GM23338 (cell line): ENCODE measurements at regions not wholly inside any gene's neighbourhood (a gene's known extent, or its start where the extent isn't known, plus 50 kb on each side); places are given as distances from the start of the nearest gene placed in this dataset.

Experiments
- ATAC-seq: fragments of 200-7000 bp; cut with Tn5 transposase; 3 replicates; pipeline ENCODE4 v1.9.1; 2020
- DNase-seq: peaks from one replicate; pipeline ENCODE4 v3.0.0-alpha.2; 2015; ENCODE audit warnings: low spot score
- H2AFZ ChIP-seq: fragments of 200-600 bp; sonication (generic); 2 replicates; pipeline ENCODE4 v1.8.0; 2016; ENCODE audit warnings: antibody characterized with exemption, mild to moderate bottlenecking, moderate library complexity
- H3F3A ChIP-seq: fragments of 200-600 bp; sonication (generic); replicated peaks from 2 replicates; pipeline ENCODE4 v1.8.0; 2017; ENCODE audit warnings: antibody characterized with exemption, mixed run types, low read depth
- H3K27ac ChIP-seq: fragments of 200-600 bp; sonication (generic); 2 replicates; pipeline ENCODE4 v1.6.1; 2016; ENCODE audit warnings: low read depth
- H3K27me3 ChIP-seq: fragments of 200-600 bp; sonication (generic); 2 replicates; pipeline ENCODE4 v1.8.0; 2016; ENCODE audit warnings: mild to moderate bottlenecking, mixed run types, moderate library complexity; ENCODE audit not compliant: insufficient read depth
- H3K36me3 ChIP-seq: fragments of 200-600 bp; sonication (generic); 2 replicates; pipeline ENCODE4 v1.8.0; 2016; ENCODE audit warnings: mild to moderate bottlenecking; ENCODE audit not compliant: insufficient read depth
- H3K4me1 ChIP-seq: fragments of 200-600 bp; sonication (generic); 2 replicates; pipeline ENCODE4 v1.8.0; 2016; ENCODE audit warnings: mild to moderate bottlenecking, moderate library complexity; ENCODE audit not compliant: insufficient read depth
- H3K4me2 ChIP-seq: fragments of 200-600 bp; sonication (generic); 2 replicates; pipeline ENCODE4 v1.7.1; 2017; ENCODE audit warnings: mixed run types
- H3K4me3 ChIP-seq: fragments of 200-600 bp; sonication (generic); 2 replicates; pipeline ENCODE4 v1.6.1; 2016; ENCODE audit warnings: mixed run types
- H3K79me2 ChIP-seq: fragments of 200-600 bp; sonication (generic); replicated peaks from 2 replicates; pipeline ENCODE4 v1.8.0; 2017; ENCODE audit warnings: mild to moderate bottlenecking; ENCODE audit not compliant: insufficient read depth
- H3K9me2 ChIP-seq: fragments of 200-600 bp; sonication (generic); 2 replicates; pipeline ENCODE4 v1.8.0; 2017; ENCODE audit not compliant: insufficient read depth
- H4K20me1 ChIP-seq: fragments of 200-600 bp; sonication (generic); replicated peaks from 2 replicates; pipeline ENCODE4 v1.8.0; 2017; ENCODE audit warnings: mild to moderate bottlenecking; ENCODE audit not compliant: insufficient read depth
- H3K27ac Mint-ChIP-seq: 2 replicates; pipeline ENCODE4 v1.8.0; 2020; ENCODE audit warnings: inconsistent platforms, mild to moderate bottlenecking, moderate library complexity, mixed read lengths
- H3K27me3 Mint-ChIP-seq: 3 replicates; pipeline ENCODE4 v1.8.0; 2022; ENCODE audit warnings: low read depth, mild to moderate bottlenecking, moderate library complexity, mixed read lengths, inconsistent platforms; ENCODE audit not compliant: insufficient read depth, poor library complexity
- H3K36me3 Mint-ChIP-seq: 3 replicates; pipeline ENCODE4 v1.8.0; 2021; ENCODE audit warnings: low read depth, mild to moderate bottlenecking, inconsistent platforms, moderate library complexity, mixed read lengths
- H3K4me1 Mint-ChIP-seq: 3 replicates; pipeline ENCODE4 v1.8.0; 2020; ENCODE audit warnings: mild to moderate bottlenecking, inconsistent platforms, mixed read lengths
- H3K4me3 Mint-ChIP-seq: 3 replicates; pipeline ENCODE4 v1.8.0; 2021; ENCODE audit warnings: moderate library complexity, mild to moderate bottlenecking, inconsistent platforms, mixed read lengths
- H3K9me3 Mint-ChIP-seq: 3 replicates; pipeline ENCODE4 v1.8.0; 2020; ENCODE audit warnings: moderate library complexity, mild to moderate bottlenecking, inconsistent platforms, mixed read lengths
- CREB1 ChIP-seq: fragments of 250-450 bp; sonication (Bioruptor Pico); IDR thresholded peaks from 2 replicates; pipeline ENCODE4 v1.5.0; 2020; ENCODE audit warnings: low read depth, mild to moderate bottlenecking, moderate library complexity
- CTCF ChIP-seq, 2 experiments: fragments of 200-600 bp in 1 of 2; sonication (generic) in 1 of 2; conservative IDR thresholded peaks; 2 replicates each; pipeline versions ENCODE4 v1.5.1 to v1.6.1; 2016 to 2017; ENCODE audit warnings: antibody characterized with exemption in 2 of 2, low read depth in 2 of 2, mild to moderate bottlenecking in 2 of 2, moderate library complexity in 1 of 2
- EZH2 ChIP-seq: fragments of 200-600 bp; sonication (generic); IDR thresholded peaks from one replicate; pipeline ENCODE4 v1.8.0; 2017; ENCODE audit warnings: antibody characterized with exemption, mild to moderate bottlenecking, low read depth; ENCODE audit not compliant: unreplicated experiment
- EZH2phosphoT487 ChIP-seq: fragments of 200-600 bp; sonication (generic); IDR thresholded peaks from one replicate; pipeline ENCODE4 v1.8.1; 2018; ENCODE audit warnings: antibody characterized with exemption; ENCODE audit not compliant: unreplicated experiment
- JUNB ChIP-seq: IDR thresholded peaks from one replicate; pipeline ENCODE4 v1.6.1; 2016; ENCODE audit warnings: antibody characterized with exemption; ENCODE audit not compliant: unreplicated experiment
- NANOG ChIP-seq: IDR thresholded peaks from 2 replicates; pipeline ENCODE4 v1.6.1; 2016; ENCODE audit warnings: antibody characterized with exemption, borderline replicate concordance
- POLR2AphosphoS5 ChIP-seq: IDR thresholded peaks from 2 replicates; pipeline ENCODE4 v1.6.1; 2016; ENCODE audit warnings: antibody characterized with exemption, low read depth
- STAT1 ChIP-seq: IDR thresholded peaks from one replicate; pipeline ENCODE4 v1.6.1; 2016; ENCODE audit warnings: antibody characterized with exemption; ENCODE audit not compliant: unreplicated experiment
- ZNF114 ChIP-seq: fragments of 250-450 bp; sonication (Bioruptor Pico); IDR thresholded peaks from 2 replicates; pipeline ENCODE4 v1.5.0; 2020; ENCODE audit warnings: mild to moderate bottlenecking, moderate library complexity
- ZNF331 ChIP-seq: fragments of 250-450 bp; sonication (Bioruptor Pico); IDR thresholded peaks from 2 replicates; pipeline ENCODE4 v1.5.0; 2020; ENCODE audit warnings: low read depth, mild to moderate bottlenecking, moderate library complexity
- TF ChIP-seq, protein P1 (sequence below): IDR thresholded peaks from 2 replicates; pipeline ENCODE4 v1.6.1; 2016; ENCODE audit warnings: antibody characterized with exemption

DNA sequence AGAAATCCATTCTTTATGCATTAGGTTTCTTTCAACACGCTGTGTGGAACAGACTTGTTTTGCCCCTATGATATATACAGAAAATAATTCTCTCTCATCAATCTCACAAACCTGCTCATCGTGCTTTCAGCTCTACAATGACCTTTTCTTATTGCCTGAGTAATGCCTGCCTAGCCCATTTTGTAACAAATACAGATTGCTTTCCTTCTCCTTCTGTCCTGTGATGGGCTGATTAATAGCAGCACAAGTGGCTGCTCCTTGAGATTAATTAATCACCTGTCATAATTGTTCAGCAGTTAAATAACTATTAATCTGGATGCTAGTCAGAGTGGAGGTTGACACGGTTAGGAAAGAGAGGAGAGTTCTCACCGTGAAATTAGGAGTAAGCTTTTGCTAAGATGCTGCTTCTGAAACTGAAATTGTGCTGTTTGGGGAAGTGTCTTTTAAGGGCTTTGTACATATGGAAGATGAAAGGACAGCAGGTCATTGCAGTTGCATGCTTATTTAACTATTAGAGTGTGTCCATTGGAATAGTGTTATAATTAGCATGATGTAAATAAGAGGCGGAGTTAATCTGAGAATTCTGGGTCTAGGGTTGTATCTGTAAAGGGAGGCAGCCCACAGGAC is 1430.5 kb downstream of the FAM181B start (continued):
- TF ChIP-seq ZNF331 (CRISPR knock-in tag) (no peak), CTCF (conservative IDR thresholded peaks at IDR 0.05; ENCODE audit: low read depth in 2 of 2) (no peak), STAT1 (no peak), EZH2 (no peak), CREB1 (CRISPR knock-in tag) (no peak), JUNB (no peak), EZH2phosphoT487 (no peak), POLR2AphosphoS5 (no peak)
- TF ChIP-seq, protein P1, sequence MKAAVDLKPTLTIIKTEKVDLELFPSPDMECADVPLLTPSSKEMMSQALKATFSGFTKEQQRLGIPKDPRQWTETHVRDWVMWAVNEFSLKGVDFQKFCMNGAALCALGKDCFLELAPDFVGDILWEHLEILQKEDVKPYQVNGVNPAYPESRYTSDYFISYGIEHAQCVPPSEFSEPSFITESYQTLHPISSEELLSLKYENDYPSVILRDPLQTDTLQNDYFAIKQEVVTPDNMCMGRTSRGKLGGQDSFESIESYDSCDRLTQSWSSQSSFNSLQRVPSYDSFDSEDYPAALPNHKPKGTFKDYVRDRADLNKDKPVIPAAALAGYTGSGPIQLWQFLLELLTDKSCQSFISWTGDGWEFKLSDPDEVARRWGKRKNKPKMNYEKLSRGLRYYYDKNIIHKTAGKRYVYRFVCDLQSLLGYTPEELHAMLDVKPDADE = no peak

- ATAC-seq (no peak), DNase-seq (no peak)
- no peak overlapping the region for H3K4me3 Mint-ChIP-seq
- Histone ChIP-seq H4K20me1 (no peaks in the 10 kb centered on the region), H3K79me2 (no peaks in the 10 kb centered on the region), H3K4me3 (no peak overlapping the region), H3K9me2 (no peaks in the 10 kb centered on the region), H3K27me3 (no peaks in the 10 kb centered on the region), H3K36me3 (no peaks in the 10 kb centered on the region), H2AFZ (no peak overlapping the region), H3F3A (no peaks in the 10 kb centered on the region), H3K4me2 (no peak overlapping the region), H3K4me1 (no peaks in the 10 kb centered on the region), H3K27ac (no peak overlapping the region)
- H3K36me3 Mint-ChIP-seq = no peaks in the 10 kb centered on the region
- no peaks in the 10 kb centered on the region for H3K27me3 Mint-ChIP-seq
- TF ChIP-seq, protein P1 = no peak
- TF ChIP-seq POLR2AphosphoS5 = no peak
- no peak for TF ChIP-seq NANOG
- no peak for TF ChIP-seq ZNF331 (CRISPR knock-in tag)
- no peak for TF ChIP-seq ZNF114 (CRISPR knock-in tag)
- TF ChIP-seq CREB1 (CRISPR knock-in tag) = no peak
- TF ChIP-seq EZH2 = no peak
- no peak for TF ChIP-seq EZH2phosphoT487
- TF ChIP-seq CTCF (conservative IDR thresholded peaks at IDR 0.05; ENCODE audit: low read depth in 2 of 2) = no peak
- no peak overlapping the region for H3K27ac Mint-ChIP-seq
- no peaks in the 10 kb centered on the region; the same call in 1 of the 3 replicates for H3K4me1 Mint-ChIP-seq
- H3K9me3 Mint-ChIP-seq = no peaks in the 10 kb centered on the region
These were observed 1432.4 kb downstream of the FAM181B start for GRCh38 chr11:81301166-81301830.
